ENCODE measurements at regions not wholly inside any gene's neighbourhood (a gene's known extent, or its start where the extent isn't known, plus 50 kb on each side); places are given as distances from the start of the nearest gene placed in this dataset.

GRCh38 chr16:5861241-5861640 is 763.6 kb upstream of the EEF2KMT start:
- TF ChIP-seq CTCF (IDR thresholded peaks at IDR 0.05), result no peak
- ATAC-seq (ENCODE audit: low FRiP score) (no peak), DNase-seq (ENCODE audit: low spot score) (no peak)

GRCh38 chr16:5858180-5858579 is 760.6 kb upstream of the EEF2KMT start:
- DNase-seq (ENCODE audit: low spot score) (no peak), ATAC-seq (ENCODE audit: low FRiP score) (no peak)
- no peak for TF ChIP-seq CTCF (IDR thresholded peaks at IDR 0.05)

GRCh38 chr16:5854027-5854426 is 756.4 kb upstream of the EEF2KMT start:
- ATAC-seq (ENCODE audit: low FRiP score) (no peak), DNase-seq (ENCODE audit: low spot score) (no peak)

GRCh38 chr16:5852151-5852550 is 754.6 kb upstream of the EEF2KMT start:
- ATAC-seq (ENCODE audit: low FRiP score) (no peak), DNase-seq (ENCODE audit: low spot score) (no peak)
- TF ChIP-seq CTCF (IDR thresholded peaks at IDR 0.05), result no peak

More at GRCh38 chr16:5854027-5854426, 756.4 kb upstream of the EEF2KMT start:
- no peak for TF ChIP-seq CTCF (IDR thresholded peaks at IDR 0.05)

GRCh38 chr16:5851393-5851982 is 753.9 kb upstream of the EEF2KMT start:
- ATAC-seq (ENCODE audit: low FRiP score) (no peak), DNase-seq (ENCODE audit: low spot score) (no peak)
- no peak for TF ChIP-seq CTCF (IDR thresholded peaks at IDR 0.05)

GRCh38 chr16:5850632-5851392 is 753.2 kb upstream of the EEF2KMT start:
- no peak for DNase-seq (ENCODE audit: low spot score)
- no peak for ATAC-seq (ENCODE audit: low FRiP score)
- TF ChIP-seq CTCF (IDR thresholded peaks at IDR 0.05), result no peak

GRCh38 chr16:5845046-5845445 is 747.5 kb upstream of the EEF2KMT start:
- peak; percentile 80 for ATAC-seq (ENCODE audit: low FRiP score)
- no peak for DNase-seq (ENCODE audit: low spot score)
- TF ChIP-seq CTCF (IDR thresholded peaks at IDR 0.05), result no peak
